NCI-H82 (cell line): ENCODE measurements at regions not wholly inside any gene's neighbourhood (a gene's known extent, or its start where the extent isn't known, plus 50 kb on each side); places are given as distances from the start of the nearest gene placed in this dataset.

ENCODE experiments used
- DNase-seq: peaks from one replicate; lab custom pipeline; 2025; lab: John Stamatoyannopoulos, UW

DNA sequence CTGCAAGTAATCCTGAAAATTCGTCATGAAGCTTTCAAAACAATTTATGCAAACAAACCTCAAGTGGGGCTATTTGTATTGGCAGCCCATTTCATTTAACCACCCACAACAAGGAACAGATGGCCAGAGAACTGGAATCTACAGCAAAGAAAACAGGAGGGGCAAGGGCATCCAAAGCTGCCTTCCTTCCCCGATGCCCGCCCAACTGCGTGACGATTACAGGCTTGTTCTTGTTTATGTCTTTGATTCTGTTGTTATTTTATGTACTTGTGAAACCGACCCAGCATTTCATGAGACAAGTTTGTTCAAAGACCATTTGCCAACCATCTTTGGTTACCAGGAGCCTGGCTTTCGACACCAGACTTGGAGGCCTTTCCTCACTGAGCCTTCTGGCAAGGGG is 59.1 kb upstream of the IRX6 start:
- no peak for DNase-seq

DNA sequence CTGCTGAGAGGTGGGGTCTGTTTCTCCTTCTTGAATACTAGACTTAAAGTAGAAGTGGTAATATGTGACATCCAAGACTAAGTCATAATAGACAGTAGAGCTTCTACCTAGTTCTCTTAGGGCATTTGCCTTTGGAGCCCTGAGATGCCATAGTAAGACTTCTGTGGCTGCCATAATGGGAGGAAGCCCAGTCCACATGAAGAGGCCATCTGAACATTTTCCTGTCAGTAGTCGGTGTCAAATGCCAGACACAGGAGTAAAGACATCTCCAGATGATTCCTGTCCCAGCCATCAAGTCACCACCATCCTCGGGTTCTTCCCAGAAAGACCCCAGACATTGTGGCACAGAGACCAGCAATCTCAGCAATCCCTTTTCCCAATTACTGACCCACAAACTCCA is 58.1 kb upstream of the IRX6 start:
- DNase-seq, result no peak

DNA sequence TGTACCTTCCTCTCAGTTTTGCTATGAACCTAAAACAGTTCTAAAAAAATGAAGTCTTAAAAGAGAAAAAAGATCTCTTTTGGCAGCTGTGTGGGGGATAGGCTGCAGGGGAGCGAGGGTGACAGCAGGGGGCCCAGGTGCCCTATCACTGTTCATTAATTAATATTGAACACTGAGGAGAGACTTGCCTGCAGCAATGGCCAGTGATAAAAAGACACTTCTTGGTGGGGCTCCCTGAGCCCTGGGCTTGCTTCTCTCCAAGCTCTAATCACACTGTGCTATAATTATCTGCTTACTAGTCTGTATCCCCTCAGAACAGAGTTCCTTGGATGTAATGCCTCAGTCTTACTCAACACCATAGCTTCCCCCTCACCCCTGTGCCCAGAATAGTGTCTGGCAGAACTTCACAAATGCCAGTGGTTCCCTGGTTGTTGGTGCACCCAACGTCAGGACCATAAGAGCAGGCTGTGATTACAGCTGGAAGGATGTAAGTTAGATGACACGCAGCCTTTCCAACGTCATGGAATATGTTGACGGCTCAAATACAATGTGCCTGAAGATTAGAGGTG is 52.0 kb upstream of the IRX6 start:
- no peak for DNase-seq

DNA sequence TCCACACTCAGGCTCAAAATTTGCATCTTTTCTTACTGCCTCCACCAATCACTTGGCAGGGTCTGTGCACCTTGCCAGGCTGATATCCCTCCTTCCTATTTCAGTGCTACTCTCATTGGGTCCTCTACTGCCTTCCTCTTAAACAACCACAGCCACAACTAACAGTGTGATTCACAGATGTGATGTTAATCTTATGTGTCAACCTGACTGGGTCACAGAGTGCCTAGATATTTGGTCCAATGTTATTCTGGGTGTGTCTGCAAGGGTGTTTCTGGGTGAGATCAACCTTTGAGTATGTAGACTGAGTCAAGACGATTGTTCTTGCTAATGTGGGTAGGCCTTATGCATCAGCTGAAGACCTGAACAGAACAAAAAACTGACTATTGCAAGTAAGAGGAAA is 51.3 kb upstream of the IRX6 start:
- DNase-seq, result no peak

DNA sequence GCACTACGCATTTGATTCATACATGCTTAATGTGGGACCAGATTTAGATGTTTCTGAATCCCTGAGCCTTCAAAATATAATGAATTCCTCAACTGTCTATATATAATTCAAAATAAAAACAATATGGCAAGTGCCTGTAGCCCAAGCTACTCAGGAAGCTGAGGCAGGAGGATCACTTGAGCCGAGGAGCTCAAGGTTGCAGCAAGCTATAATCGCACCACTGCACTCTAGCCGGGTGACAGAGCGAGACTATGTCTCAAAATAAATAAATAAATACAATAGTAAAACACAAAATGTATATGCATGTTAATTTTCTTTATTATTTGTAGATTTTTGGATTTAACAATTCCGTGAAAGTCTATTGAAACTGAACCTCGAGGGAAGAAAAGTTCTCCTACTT is 50.6 kb upstream of the IRX6 start:
- DNase-seq, result no peak

DNA sequence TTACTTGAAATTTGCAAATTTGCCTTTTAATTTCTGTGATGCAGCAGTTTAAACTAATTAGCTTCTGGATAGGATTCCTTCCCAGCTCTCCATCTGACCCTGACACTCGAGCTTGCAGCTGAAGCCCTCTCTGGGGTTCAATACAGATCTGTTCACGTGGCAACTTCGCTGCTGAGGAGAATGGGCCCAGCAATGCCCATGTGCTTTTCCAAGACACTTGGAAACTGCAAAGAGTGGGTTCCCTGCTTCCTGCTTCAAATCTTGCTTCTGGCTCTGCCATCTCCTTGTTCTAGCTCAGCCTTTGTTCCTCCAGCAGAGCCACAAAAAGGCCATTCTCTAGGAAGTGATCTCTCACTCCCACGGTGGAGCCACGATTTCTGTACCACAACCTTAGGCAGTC is 50.0 kb upstream of the IRX6 start:
- DNase-seq, result no peak
